ENCODE measurements at regions not wholly inside any gene's neighbourhood (a gene's known extent, or its start where the extent isn't known, plus 50 kb on each side); places are given as distances from the start of the nearest gene placed in this dataset.
A peak's percentile ranks its signal among the peaks of the same experiment; 100 is the strongest.

DNA sequence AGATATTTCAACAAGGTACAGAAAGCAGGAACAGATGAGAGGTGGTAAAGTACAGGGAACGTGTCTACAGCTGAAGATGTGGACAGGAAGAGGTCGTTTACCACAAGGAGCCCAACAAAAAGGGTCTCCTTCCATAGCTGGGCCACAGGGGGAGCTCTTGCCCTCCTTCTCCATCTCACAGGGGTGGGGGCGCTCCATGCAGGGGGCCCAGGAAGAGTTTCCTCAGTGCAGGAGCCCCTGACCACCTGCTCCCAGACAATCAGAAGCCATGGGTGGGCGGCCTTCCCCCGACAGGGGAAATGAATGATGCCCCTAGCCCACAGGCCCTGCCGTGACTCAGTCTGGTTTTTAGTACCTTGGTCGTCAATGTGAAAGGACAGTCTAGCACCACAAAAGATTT, 163.6 kb upstream of the ZNF516 start:
- H3K27ac ChIP-seq, result no peak overlapping the region
- H3K9me3 ChIP-seq (replicated peaks in 1 of 3), result no peaks in the 10 kb centered on the region
- DNase-seq, result no peak
- intact Hi-C loops (cut with DNase I), result no loop called here
- WGBS, 4 donors, result 47 to 58% (median 51%) methylated on average over 7 of the region's 7 CpGs
- TF ChIP-seq, protein P1, sequence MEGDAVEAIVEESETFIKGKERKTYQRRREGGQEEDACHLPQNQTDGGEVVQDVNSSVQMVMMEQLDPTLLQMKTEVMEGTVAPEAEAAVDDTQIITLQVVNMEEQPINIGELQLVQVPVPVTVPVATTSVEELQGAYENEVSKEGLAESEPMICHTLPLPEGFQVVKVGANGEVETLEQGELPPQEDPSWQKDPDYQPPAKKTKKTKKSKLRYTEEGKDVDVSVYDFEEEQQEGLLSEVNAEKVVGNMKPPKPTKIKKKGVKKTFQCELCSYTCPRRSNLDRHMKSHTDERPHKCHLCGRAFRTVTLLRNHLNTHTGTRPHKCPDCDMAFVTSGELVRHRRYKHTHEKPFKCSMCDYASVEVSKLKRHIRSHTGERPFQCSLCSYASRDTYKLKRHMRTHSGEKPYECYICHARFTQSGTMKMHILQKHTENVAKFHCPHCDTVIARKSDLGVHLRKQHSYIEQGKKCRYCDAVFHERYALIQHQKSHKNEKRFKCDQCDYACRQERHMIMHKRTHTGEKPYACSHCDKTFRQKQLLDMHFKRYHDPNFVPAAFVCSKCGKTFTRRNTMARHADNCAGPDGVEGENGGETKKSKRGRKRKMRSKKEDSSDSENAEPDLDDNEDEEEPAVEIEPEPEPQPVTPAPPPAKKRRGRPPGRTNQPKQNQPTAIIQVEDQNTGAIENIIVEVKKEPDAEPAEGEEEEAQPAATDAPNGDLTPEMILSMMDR (IDR thresholded peaks at IDR 0.05), result peak in 1 of 6 experiments; percentile 2
- no peak for TF ChIP-seq POLR2A (IDR thresholded peaks at IDR 0.05)
- no peak overlapping the region for H3K4me3 ChIP-seq
- no peaks in the 10 kb centered on the region for H3K36me3 ChIP-seq (replicated peaks in 1 of 2)
- H3K4me1 ChIP-seq (replicated peaks in 1 of 2), result no peaks in the 10 kb centered on the region
- peaks cover 11% of the 10 kb centered on the region for H3K27me3 ChIP-seq

DNA sequence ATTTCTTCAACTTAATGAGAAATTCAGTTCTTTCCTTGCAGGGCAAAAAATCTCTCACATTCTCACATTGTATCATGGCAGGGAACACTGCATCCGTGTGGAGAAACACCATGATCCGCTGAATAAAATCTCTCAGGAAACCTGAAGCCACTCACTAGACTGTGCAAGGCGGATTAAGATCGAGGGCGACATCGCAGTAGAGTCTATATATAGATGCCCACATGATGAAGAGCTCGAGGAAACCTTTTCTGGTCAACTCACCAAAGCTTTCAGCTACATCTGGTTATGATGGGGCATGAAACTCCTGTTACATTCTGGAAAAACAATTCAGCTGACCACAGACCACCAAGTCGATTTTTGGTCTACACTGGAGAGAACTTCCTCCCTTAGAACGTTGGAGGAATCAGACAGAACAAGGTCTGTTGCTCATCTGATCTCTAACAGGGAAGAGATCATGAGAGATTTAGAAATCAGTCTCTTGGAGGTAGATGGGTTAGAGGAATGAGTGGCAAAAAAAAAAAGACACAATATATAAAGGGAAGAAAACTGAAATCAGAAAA, 162.9 kb upstream of the ZNF516 start:
- WGBS, 4 donors, result 51 to 74% (median 63%) methylated on average over 9 of the region's 9 CpGs
- Histone ChIP-seq H3K4me3 (no peak overlapping the region), H3K4me1 (replicated peaks in 1 of 2) (no peaks in the 10 kb centered on the region), H3K36me3 (replicated peaks in 1 of 2) (no peaks in the 10 kb centered on the region), H3K27ac (no peak overlapping the region), H3K27me3 (peaks cover 11% of the 10 kb centered on the region), H3K9me3 (replicated peaks in 1 of 3) (no peaks in the 10 kb centered on the region)
- DNase-seq, result no peak
- intact Hi-C loops (cut with DNase I), result no loop called here
- TF ChIP-seq, protein P1 (IDR thresholded peaks at IDR 0.05), result no peak
- no peak for TF ChIP-seq POLR2A (IDR thresholded peaks at IDR 0.05)

- DNase-seq, result no peak
- TF ChIP-seq POLR2A (IDR thresholded peaks at IDR 0.05), result no peak
- TF ChIP-seq, protein P1 (IDR thresholded peaks at IDR 0.05), result no peak
- Histone ChIP-seq H3K27me3 (peaks cover 11% of the 10 kb centered on the region), H3K4me3 (no peak overlapping the region), H3K27ac (no peak overlapping the region), H3K36me3 (replicated peaks in 1 of 2) (no peaks in the 10 kb centered on the region), H3K4me1 (replicated peaks in 1 of 2) (no peaks in the 10 kb centered on the region), H3K9me3 (replicated peaks in 1 of 3) (no peaks in the 10 kb centered on the region)
- 37 to 45% (median 40%) methylated on average over 8 of the region's 8 CpGs for WGBS, 4 donors
- intact Hi-C loops (cut with DNase I), result no loop called here
Measured at GRCh38 chr18:76656925-76657827, 162.1 kb upstream of the ZNF516 start.

DNA sequence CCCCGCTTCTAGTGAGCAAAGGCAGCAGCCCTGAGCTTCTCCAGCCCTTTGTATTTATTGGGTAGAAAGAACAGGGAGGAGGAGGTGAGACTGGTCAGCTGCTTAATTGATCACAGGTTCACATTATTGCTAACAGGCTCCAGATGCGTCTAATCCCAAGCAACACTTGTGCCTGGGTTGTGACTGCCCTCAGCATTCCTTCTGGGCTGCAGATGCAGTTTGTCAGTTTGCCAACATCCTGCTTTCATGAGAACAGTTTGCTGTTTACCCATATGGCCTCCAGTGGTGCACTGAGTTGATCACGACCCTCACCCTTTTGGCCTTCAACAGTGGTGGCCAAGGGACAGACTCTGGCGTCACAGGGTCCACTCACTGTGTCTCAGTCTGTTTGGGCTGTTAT, 159.5 kb upstream of the ZNF516 start:
- H3K36me3 ChIP-seq (replicated peaks in 1 of 2), result no peaks in the 10 kb centered on the region
- DNase-seq, result no peak
- no peaks in the 10 kb centered on the region for H3K9me3 ChIP-seq (replicated peaks in 1 of 3)
- WGBS, 4 donors, result 54 to 65% (median 61%) methylated on average over 3 to 4 of the region's 4 CpGs
- intact Hi-C loops (cut with DNase I), result no loop called here
- no peaks in the 10 kb centered on the region for H3K4me1 ChIP-seq (replicated peaks in 1 of 2)
- TF ChIP-seq POLR2A (IDR thresholded peaks at IDR 0.05), result no peak
- TF ChIP-seq, protein P1 (IDR thresholded peaks at IDR 0.05), result no peak
- H3K27me3 ChIP-seq, result peaks cover 14% of the 10 kb centered on the region
- no peak overlapping the region for H3K27ac ChIP-seq
- H3K4me3 ChIP-seq, result no peak overlapping the region

Measured in adrenal gland (tissue), 9 donors.